CD14-positive monocyte (primary cell): ENCODE measurements at regions not wholly inside any gene's neighbourhood (a gene's known extent, or its start where the extent isn't known, plus 50 kb on each side); places are given as distances from the start of the nearest gene placed in this dataset.

Source experiments
- DNase-seq, 3 donors: peaks; one replicate each; pipeline ENCODE4 v3.0.0-alpha.2; 2011 to 2022
- H2AFZ ChIP-seq: 2 replicates; pipeline ENCODE4 v1.6.0; 2012; ENCODE audit warnings: mild to moderate bottlenecking, low read depth, low read length, inconsistent platforms; ENCODE audit not compliant: insufficient read depth, poor library complexity, severe bottlenecking
- H3K27ac ChIP-seq, 2 donors: 1 replicate in 1 of 2; 2 replicates in 1 of 2; pipeline ENCODE4 v1.5.1; 2012 to 2013; ENCODE audit warnings: low read length in 2 of 2, control low read depth in 1 of 2, inconsistent platforms in 1 of 2, low read depth in 1 of 2, mild to moderate bottlenecking in 1 of 2
- H3K27me3 ChIP-seq, 2 donors: one replicate each; pipeline versions ENCODE4 v1.6.0 to v1.6.1; 2011 to 2013; ENCODE audit warnings: low read length in 2 of 2; ENCODE audit not compliant: control insufficient read depth in 2 of 2, insufficient read depth in 2 of 2
- H3K36me3 ChIP-seq, 2 donors: replicated peaks in 1 of 2; 1 replicate in 1 of 2; 2 replicates in 1 of 2; pipeline versions ENCODE4 v1.5.1 to v1.6.1; 2012 to 2013; ENCODE audit warnings: low read length in 2 of 2, control low read depth in 1 of 2, inconsistent platforms in 1 of 2, mild to moderate bottlenecking in 1 of 2; ENCODE audit not compliant: insufficient read depth in 2 of 2, control insufficient read depth in 1 of 2
- H3K4me1 ChIP-seq, 2 donors: 1 replicate in 1 of 2; 2 replicates in 1 of 2; pipeline versions ENCODE4 v1.5.1 to v1.6.1; 2012 to 2013; ENCODE audit warnings: low read length in 2 of 2, control low read depth in 1 of 2, inconsistent platforms in 1 of 2, mild to moderate bottlenecking in 1 of 2, moderate library complexity in 1 of 2; ENCODE audit not compliant: insufficient read depth in 2 of 2, control insufficient read depth in 1 of 2
- H3K4me2 ChIP-seq: replicated peaks from 2 replicates; pipeline ENCODE3; 2012; ENCODE audit warnings: low read length, moderate library complexity, mild to moderate bottlenecking; ENCODE audit not compliant: poor library complexity, severe bottlenecking; ENCODE audit errors: extremely low read depth
- H3K4me3 ChIP-seq, 3 experiments: fragments of 200-600 bp in 1 of 3; sonication (generic) in 1 of 3; replicated peaks in 1 of 3; 1 replicate in 2 of 3; 2 replicates in 1 of 3; pipeline ENCODE4 v1.5.1; 2011 to 2013; ENCODE audit warnings: low read length in 3 of 3, mild to moderate bottlenecking in 3 of 3, control low read depth in 2 of 3, low read depth in 2 of 3, inconsistent platforms in 1 of 3, moderate library complexity in 1 of 3
- H3K79me2 ChIP-seq: 2 replicates; pipeline ENCODE4 v1.6.0; 2012; ENCODE audit warnings: mild to moderate bottlenecking, control low read depth, inconsistent platforms, low read length, moderate library complexity; ENCODE audit not compliant: insufficient read depth
- H3K9ac ChIP-seq: 2 replicates; pipeline ENCODE4 v1.6.0; 2017; ENCODE audit warnings: low read length, mild to moderate bottlenecking; ENCODE audit not compliant: insufficient read depth, poor library complexity, severe bottlenecking
- H3K9me3 ChIP-seq, 2 donors: replicated peaks in 1 of 2; 1 replicate in 1 of 2; 2 replicates in 1 of 2; pipeline versions ENCODE4 v1.5.1 to v1.6.1; 2012 to 2013; ENCODE audit warnings: low read length in 2 of 2, control low read depth in 1 of 2; ENCODE audit not compliant: control insufficient read depth in 1 of 2, insufficient read depth in 1 of 2
- H4K20me1 ChIP-seq: 2 replicates; pipeline ENCODE4 v1.6.0; 2012; ENCODE audit warnings: mild to moderate bottlenecking, low read length, control low read depth, moderate library complexity; ENCODE audit not compliant: insufficient read depth
- H3K27ac Mint-ChIP-seq, 7 donors: one replicate each; pipeline ENCODE4 v1.8.0; 2020; ENCODE audit warnings: mild to moderate bottlenecking in 7 of 7, mixed read lengths in 7 of 7, moderate library complexity in 6 of 7, inconsistent platforms in 2 of 7
- H3K27me3 Mint-ChIP-seq, 3 donors: one replicate each; pipeline ENCODE4 v1.8.0; 2021 to 2022; ENCODE audit warnings: low read depth in 3 of 3, mild to moderate bottlenecking in 3 of 3, mixed read lengths in 3 of 3, moderate library complexity in 3 of 3, inconsistent platforms in 1 of 3
- H3K36me3 Mint-ChIP-seq, 2 donors: one replicate each; pipeline ENCODE4 v1.8.0; 2020; ENCODE audit warnings: mixed read lengths in 2 of 2, inconsistent platforms in 1 of 2, mild to moderate bottlenecking in 1 of 2
- H3K4me1 Mint-ChIP-seq: one replicate; pipeline ENCODE4 v1.8.0; 2020; ENCODE audit warnings: mild to moderate bottlenecking, mixed read lengths
- H3K4me3 Mint-ChIP-seq, 2 donors: one replicate each; pipeline ENCODE4 v1.8.0; 2020; ENCODE audit warnings: mild to moderate bottlenecking in 2 of 2, mixed read lengths in 2 of 2, moderate library complexity in 1 of 2
- H3K9me3 Mint-ChIP-seq, 7 donors: one replicate each; pipeline ENCODE4 v1.8.0; 2020 to 2022; ENCODE audit warnings: mixed read lengths in 7 of 7, mild to moderate bottlenecking in 6 of 7, moderate library complexity in 6 of 7, inconsistent platforms in 2 of 7
- WGBS: methylation state at CpG from one replicate; pipeline ENCODE4 v1.1.5; 2013; ENCODE audit warnings: missing lambda C conversion rate; ENCODE audit not compliant: insufficient coverage; 5-methylcytosine and 5-hydroxymethylcytosine counted together
- intact Hi-C, 2 donors: fragments of 100-400 bp; cut with micrococcal nuclease; formaldehyde crosslinking; loops; one replicate each; pipeline versions ENCODE4 v1.15.0 to v1.15.1; 2023
- TF ChIP-seq, protein P1 (sequence below): fragments of 200-600 bp; IDR thresholded peaks from one replicate; pipeline ENCODE4 v1.8.0; 2022; ENCODE audit warnings: antibody characterized with exemption, mild to moderate bottlenecking

DNA sequence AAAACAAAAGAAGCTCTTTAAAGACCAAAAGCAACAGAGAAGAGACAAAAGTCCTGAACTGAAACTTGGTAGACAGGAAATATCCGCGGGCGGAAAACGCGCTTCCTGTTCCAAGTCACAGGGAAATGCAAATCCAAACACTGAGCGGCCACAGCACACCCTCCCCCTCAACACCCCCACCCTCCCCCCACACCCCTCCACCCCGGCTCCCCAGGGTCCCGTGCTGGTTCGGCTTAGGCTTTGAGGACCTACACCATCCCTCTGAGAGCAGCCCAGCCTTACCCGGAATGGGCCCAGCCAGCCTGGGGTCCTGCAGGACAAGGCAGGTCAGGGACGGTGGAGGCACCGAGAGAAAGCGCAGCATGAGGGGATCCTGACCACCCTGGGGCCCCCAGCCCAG lies 160.4 kb downstream of the BRD1 start:
- peak in 1 of 3 donors; percentile 12 for DNase-seq
- no peaks in the 10 kb centered on the region for H3K36me3 ChIP-seq
- TF ChIP-seq, protein P1, sequence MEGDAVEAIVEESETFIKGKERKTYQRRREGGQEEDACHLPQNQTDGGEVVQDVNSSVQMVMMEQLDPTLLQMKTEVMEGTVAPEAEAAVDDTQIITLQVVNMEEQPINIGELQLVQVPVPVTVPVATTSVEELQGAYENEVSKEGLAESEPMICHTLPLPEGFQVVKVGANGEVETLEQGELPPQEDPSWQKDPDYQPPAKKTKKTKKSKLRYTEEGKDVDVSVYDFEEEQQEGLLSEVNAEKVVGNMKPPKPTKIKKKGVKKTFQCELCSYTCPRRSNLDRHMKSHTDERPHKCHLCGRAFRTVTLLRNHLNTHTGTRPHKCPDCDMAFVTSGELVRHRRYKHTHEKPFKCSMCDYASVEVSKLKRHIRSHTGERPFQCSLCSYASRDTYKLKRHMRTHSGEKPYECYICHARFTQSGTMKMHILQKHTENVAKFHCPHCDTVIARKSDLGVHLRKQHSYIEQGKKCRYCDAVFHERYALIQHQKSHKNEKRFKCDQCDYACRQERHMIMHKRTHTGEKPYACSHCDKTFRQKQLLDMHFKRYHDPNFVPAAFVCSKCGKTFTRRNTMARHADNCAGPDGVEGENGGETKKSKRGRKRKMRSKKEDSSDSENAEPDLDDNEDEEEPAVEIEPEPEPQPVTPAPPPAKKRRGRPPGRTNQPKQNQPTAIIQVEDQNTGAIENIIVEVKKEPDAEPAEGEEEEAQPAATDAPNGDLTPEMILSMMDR: no peak
- no peak overlapping the region for H2AFZ ChIP-seq
- H3K4me2 ChIP-seq: peak overlapping the region; percentile 48
- H3K9ac ChIP-seq: no peak overlapping the region
- peak overlapping the region; percentile 4 to 75 for H3K4me3 Mint-ChIP-seq
- 19% methylated on average over 4 of the region's 13 CpGs for WGBS
- no peak overlapping the region for H3K27ac Mint-ChIP-seq
- H3K36me3 Mint-ChIP-seq: peaks cover 5 to 12% of the 10 kb centered on the region in 2 donors
- peaks cover 20 to 24% of the 10 kb centered on the region in 2 donors for H3K4me1 ChIP-seq
- H3K27me3 ChIP-seq: peaks cover 28 to 40% of the 10 kb centered on the region in 2 donors
- no peak overlapping the region for H3K27ac ChIP-seq
- H3K4me1 Mint-ChIP-seq: peaks cover 30% of the 10 kb centered on the region
- peaks cover 6 to 28% (median 17%) of the 10 kb centered on the region in 7 donors for H3K9me3 Mint-ChIP-seq
- H3K27me3 Mint-ChIP-seq: peaks cover 38 to 56% (median 51%) of the 10 kb centered on the region in 3 donors
- H3K9me3 ChIP-seq: peaks cover 0 to 24% of the 10 kb centered on the region in 2 donors
- no peak overlapping the region for H3K4me3 ChIP-seq
- intact Hi-C loops: no loop called here
- no peaks in the 10 kb centered on the region for H3K79me2 ChIP-seq
- no peaks in the 10 kb centered on the region for H4K20me1 ChIP-seq

DNA sequence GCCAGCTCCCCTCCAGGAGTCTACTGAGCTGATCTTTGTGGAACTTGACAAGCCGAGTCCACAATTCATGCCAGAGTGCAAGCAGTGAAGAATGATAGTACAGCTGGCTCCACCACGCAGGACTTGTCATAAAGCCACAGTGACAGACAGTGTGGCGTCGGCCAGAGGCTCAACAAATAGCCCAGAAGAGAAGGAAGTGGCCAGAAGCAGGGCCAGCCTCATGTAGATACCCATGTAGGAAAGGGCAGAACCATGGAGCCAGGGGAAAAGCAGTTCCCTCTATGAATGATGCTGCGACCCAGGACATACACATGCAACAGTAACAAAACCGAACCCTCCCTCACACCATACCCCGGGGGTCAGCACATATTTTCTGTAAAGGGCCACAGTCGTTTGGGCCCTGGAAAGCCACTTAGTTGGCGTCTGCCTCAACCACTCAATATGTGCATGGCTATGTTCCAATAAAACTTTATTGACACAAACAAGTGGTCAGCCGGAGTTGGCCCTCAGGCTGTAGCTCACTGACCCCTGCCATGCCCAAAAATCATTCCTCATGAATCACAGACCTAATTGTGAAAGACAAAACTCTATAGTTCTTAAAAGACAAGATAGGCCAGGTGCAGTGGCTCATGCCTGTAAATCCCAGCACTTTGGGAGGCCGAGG lies 161.4 kb downstream of the BRD1 start:
- H3K4me1 ChIP-seq: peaks cover 20 to 24% of the 10 kb centered on the region in 2 donors
- H3K4me1 Mint-ChIP-seq: peaks cover 26% of the 10 kb centered on the region
- peaks cover 0 to 18% of the 10 kb centered on the region in 2 donors for H3K9me3 ChIP-seq
- no peaks in the 10 kb centered on the region for H4K20me1 ChIP-seq
- H2AFZ ChIP-seq: no peak overlapping the region
- TF ChIP-seq, protein P1: no peak
- no peaks in the 10 kb centered on the region for H3K36me3 ChIP-seq
- intact Hi-C loops: no loop called here
- H3K27ac ChIP-seq: no peak overlapping the region
- no peak overlapping the region for H3K4me2 ChIP-seq
- H3K27me3 ChIP-seq: peaks cover 19 to 30% of the 10 kb centered on the region in 2 donors
- no peak overlapping the region for H3K4me3 ChIP-seq
- WGBS: 76% methylated on average over 10 of the region's 11 CpGs
- no peak overlapping the region for H3K4me3 Mint-ChIP-seq
- H3K36me3 Mint-ChIP-seq: peaks cover 5 to 7% of the 10 kb centered on the region in 2 donors
- H3K9ac ChIP-seq: no peak overlapping the region
- DNase-seq: no peak
- H3K79me2 ChIP-seq: no peaks in the 10 kb centered on the region
- H3K9me3 Mint-ChIP-seq: peaks cover 6 to 24% (median 16%) of the 10 kb centered on the region in 7 donors
- H3K27me3 Mint-ChIP-seq: peaks cover 30 to 47% (median 44%) of the 10 kb centered on the region in 3 donors
- H3K27ac Mint-ChIP-seq: no peak overlapping the region
